K562 (cell line): ENCODE measurements at regions not wholly inside any gene's neighbourhood (a gene's known extent, or its start where the extent isn't known, plus 50 kb on each side); places are given as distances from the start of the nearest gene placed in this dataset.

Source experiments
- ATAC-seq: fragments of 200-7000 bp; cut with Tn5 transposase; 3 replicates; pipeline ENCODE4 v1.9.1; 2020; ENCODE audit warnings: moderate library complexity
- BruUV-seq: library from RNA; stranded (reverse); fragments of 400-500 nt; replicated peaks from 2 replicates; lab custom pipeline; 2021; lab: Mats Ljungman, UMichigan
- CTCF ChIA-PET: fragments of 300-600 bp; formaldehyde crosslinking; extraction: SDS; loops from one replicate; lab custom pipeline; 2021; ENCODE audit warnings: low intra/inter-chr PET ratio; lab: Yijun Ruan, JAX
- POLR2A ChIA-PET: fragments of 300-600, 350-650 bp; sonication (Branson Sonifier 250); formaldehyde crosslinking; extraction: SDS; loops from one replicate; lab custom pipeline; 2021; ENCODE audit warnings: antibody characterized with exemption, inconsistent platforms; lab: Yijun Ruan, JAX
- DNase-seq, 4 experiments: peaks; one replicate each; pipeline versions ENCODE4 v3.0.0 to v3.0.0-alpha.2; 2011 to 2018; ENCODE audit warnings: low spot score in 3 of 4, mixed read lengths in 3 of 4; ENCODE audit errors: extremely low read depth in 1 of 4
- FAIRE-seq: peaks from 2 replicates; lab custom pipeline; 2011; peaks lifted over from hg19 to GRCh38; lab: Jason Lieb, UNC
- H2AFZ ChIP-seq: 2 replicates; pipeline ENCODE4 v1.6.0; 2011; ENCODE audit warnings: low read depth, low read length, control low read depth, inconsistent platforms
- H3K27ac ChIP-seq: fragments of 200-600 bp; 3 replicates; pipeline ENCODE4 v1.8.0; 2011; ENCODE audit warnings: low read depth, mild to moderate bottlenecking, control low read depth, inconsistent platforms, low read length, moderate library complexity, mixed read lengths; ENCODE audit errors: extremely low read depth
- H3K27me3 ChIP-seq, 2 experiments: fragments of 300-600 bp in 1 of 2; 2 replicates in 1 of 2; 3 replicates in 1 of 2; pipeline versions ENCODE4 v1.6.0 to v1.8.0; 2011; ENCODE audit warnings: inconsistent platforms in 2 of 2, low read length in 2 of 2, mild to moderate bottlenecking in 1 of 2, mixed read lengths in 1 of 2, moderate library complexity in 1 of 2; ENCODE audit not compliant: control insufficient read depth in 2 of 2, insufficient read depth in 2 of 2
- H3K36me3 ChIP-seq: fragments of 300-600 bp; 3 replicates; pipeline ENCODE4 v1.8.0; 2011; ENCODE audit warnings: mild to moderate bottlenecking, low read length, inconsistent platforms; ENCODE audit not compliant: control insufficient read depth, insufficient read depth
- H3K4me1 ChIP-seq, 2 experiments: fragments of 200-600 bp in 1 of 2; replicated peaks in 1 of 2; 2 replicates in 1 of 2; 3 replicates in 1 of 2; pipeline versions ENCODE4 v1.5.1 to v1.8.0; 2011; ENCODE audit warnings: inconsistent platforms in 2 of 2, low read length in 2 of 2, mild to moderate bottlenecking in 1 of 2, mixed read lengths in 1 of 2, moderate library complexity in 1 of 2; ENCODE audit not compliant: control insufficient read depth in 2 of 2, insufficient read depth in 2 of 2
- H3K4me2 ChIP-seq: 2 replicates; pipeline ENCODE4 v1.6.1; 2011; ENCODE audit warnings: low read length, control low read depth, inconsistent platforms, mixed read lengths; ENCODE audit not compliant: insufficient read depth
- H3K4me3 ChIP-seq: fragments of 200-600 bp; sonication (generic), shearing (Covaris generic); 2 replicates; pipeline ENCODE4 v1.5.1; 2016; ENCODE audit warnings: control low read depth, inconsistent platforms
- H3K79me2 ChIP-seq: fragments of 200-600 bp; 3 replicates; pipeline ENCODE4 v1.8.0; 2011; ENCODE audit warnings: low read length, inconsistent platforms; ENCODE audit not compliant: control insufficient read depth, insufficient read depth
- H3K9ac ChIP-seq, 2 experiments: 2 replicates each; pipeline versions ENCODE4 v1.6.0 to v1.6.1; 2011; ENCODE audit warnings: low read depth in 2 of 2, low read length in 2 of 2, control low read depth in 1 of 2, inconsistent platforms in 1 of 2, mild to moderate bottlenecking in 1 of 2, mixed read lengths in 1 of 2; ENCODE audit not compliant: insufficient read depth in 1 of 2
- H3K9me1 ChIP-seq: one replicate; pipeline ENCODE4 v1.6.0; 2011; ENCODE audit warnings: inconsistent platforms, mild to moderate bottlenecking, low read length, moderate library complexity; ENCODE audit not compliant: control insufficient read depth, insufficient read depth
- H3K9me3 ChIP-seq: replicated peaks from 2 replicates; pipeline ENCODE4 v1.5.1; 2011; ENCODE audit warnings: low read depth, low read length, inconsistent platforms; ENCODE audit not compliant: control insufficient read depth, insufficient read depth
- H4K20me1 ChIP-seq: replicated peaks from 2 replicates; pipeline ENCODE4 v1.6.1; 2011; ENCODE audit warnings: low read length, inconsistent platforms, mixed read lengths; ENCODE audit not compliant: control insufficient read depth, insufficient read depth
- E4F1 ChIP-seq: fragments of 250-450 bp; sonication (Bioruptor Pico); IDR thresholded peaks from 2 replicates; pipeline ENCODE4 v1.5.0; 2021; ENCODE audit warnings: mild to moderate bottlenecking, borderline replicate concordance
- HNRNPH1 ChIP-seq: fragments of 200-400 bp; formaldehyde crosslinking; optimal IDR thresholded peaks from 2 replicates; pipeline ENCODE3; 2017; ENCODE audit warnings: low read depth, mild to moderate bottlenecking, low read length, moderate library complexity
- NFYB ChIP-seq: IDR thresholded peaks from 2 replicates; pipeline ENCODE4 v1.6.1; 2011; ENCODE audit warnings: mild to moderate bottlenecking, moderate library complexity; ENCODE audit not compliant: insufficient read length; ENCODE audit errors: extremely low read depth
- RBM25 ChIP-seq: fragments of 200-400 bp; formaldehyde crosslinking; IDR thresholded peaks from 2 replicates; pipeline ENCODE4 v1.6.1; 2018; ENCODE audit warnings: low read length, low read depth, moderate library complexity; ENCODE audit not compliant: severe bottlenecking
- SP1 ChIP-seq: sonication (generic); formaldehyde crosslinking; IDR thresholded peaks from 2 replicates; pipeline ENCODE4 v1.8.1; 2022; ENCODE audit warnings: mild to moderate bottlenecking, missing genetic modification reagents
- SPI1 ChIP-seq: IDR thresholded peaks from 2 replicates; pipeline ENCODE4 v1.6.1; 2011; ENCODE audit warnings: low read depth, low read length, control low read depth, borderline replicate concordance
- SREBF1 ChIP-seq: fragments of 150-350 bp; IDR thresholded peaks from 2 replicates; pipeline ENCODE4 v1.6.1; 2014; ENCODE audit warnings: antibody characterized with exemption, low read depth, low read length, borderline replicate concordance
- TBL1XR1 ChIP-seq, 2 experiments: IDR thresholded peaks; 2 replicates each; pipeline ENCODE4 v1.6.1; 2012; ENCODE audit warnings: improper control_type of control experiment in 2 of 2, low read length in 2 of 2, mild to moderate bottlenecking in 1 of 2
- WGBS: fragments of 100-300 bp; shearing (Covaris generic); methylation state at CpG from one replicate; pipeline ENCODE4 v1.1.6; 2016; ENCODE audit warnings: low coverage, mixed read lengths; ENCODE audit not compliant: insufficient coverage; ENCODE audit errors: missing lambda C conversion rate; 5-methylcytosine and 5-hydroxymethylcytosine counted together
- in situ Hi-C: fragments of 300-500 bp; cut with MboI; formaldehyde crosslinking; loops from 4 replicates; pipeline ENCODE4 v1.15.0; 2018; ENCODE audit warnings: inconsistent platforms, mixed read lengths
- intact Hi-C: fragments of 100-400 bp; cut with micrococcal nuclease; formaldehyde crosslinking; loops from 2 replicates; pipeline ENCODE4 v1.14.2; 2022

- FAIRE-seq (no peak), DNase-seq (no peak), ATAC-seq (no peak)
- H3K9ac ChIP-seq = no peak overlapping the region
- BruUV-seq = no TSS peak
- TF ChIP-seq TBL1XR1 (IDR thresholded peaks at IDR 0.05; ENCODE audit: low read length in 2 of 2) (no peak), RBM25 (peak; percentile 48)
- no peaks in the 10 kb centered on the region for H3K9me3 ChIP-seq
- no peak overlapping the region for H3K4me2 ChIP-seq
- CTCF ChIA-PET = no interaction called here
- H4K20me1 ChIP-seq = no peaks in the 10 kb centered on the region; the same call in 1 of the 2 replicates
- 0% methylated on average over 3 of the region's 3 CpGs for WGBS
- H3K9me1 ChIP-seq = no peaks in the 10 kb centered on the region
- peaks cover 7 to 62% of the 10 kb centered on the region in 2 experiments; a peak in 4 of 5 replicates for H3K27me3 ChIP-seq
- in situ Hi-C loops (no loop called here), intact Hi-C loops (no loop called here)
- H2AFZ ChIP-seq = no peak overlapping the region
- POLR2A ChIA-PET = interaction anchor here (0.6 kb wide), 1 partner anchor 143 kb away, joined by 3 read pairs; no protein-coding TSS in a partner anchor
- H3K27ac ChIP-seq = no peak overlapping the region
- no peaks in the 10 kb centered on the region for H3K79me2 ChIP-seq
- H3K36me3 ChIP-seq = no peaks in the 10 kb centered on the region
- no peak overlapping the region for H3K4me3 ChIP-seq
- no peaks in the 10 kb centered on the region for H3K4me1 ChIP-seq
Observed at GRCh38 chr6:44628347-44628746, 240.8 kb downstream of the CDC5L start.

GRCh38 chr6:44629636-44630035 lies 242.1 kb downstream of the CDC5L start:
- DNase-seq = no peak
- Histone ChIP-seq H3K79me2 (no peaks in the 10 kb centered on the region), H3K4me1 (no peaks in the 10 kb centered on the region), H3K27me3 (peaks cover 7 to 59% of the 10 kb centered on the region in 2 experiments), H3K4me2 (no peak overlapping the region), H2AFZ (no peak overlapping the region), H4K20me1 (no peaks in the 10 kb centered on the region; the same call in 1 of the 2 replicates), H3K9me3 (no peaks in the 10 kb centered on the region), H3K4me3 (no peak overlapping the region), H3K9me1 (no peaks in the 10 kb centered on the region), H3K9ac (no peak overlapping the region), H3K36me3 (no peaks in the 10 kb centered on the region), H3K27ac (no peak overlapping the region)
- BruUV-seq = no TSS peak
- in situ Hi-C loops (no loop called here), intact Hi-C loops (loop anchor here (1.0 to 5.0 kb wide), 2 partner anchors 152 to 1085 kb away; no protein-coding TSS in a partner anchor)
- ChIA-PET POLR2A (interaction anchor here (0.9 kb wide), 1 partner anchor 65 kb away, joined by 3 read pairs; no protein-coding TSS in a partner anchor), CTCF (no interaction called here)
- FAIRE-seq = no peak
- peak; percentile 33; the same call in 2 of the 3 replicates for ATAC-seq
- 2% methylated on average over 6 of the region's 7 CpGs for WGBS
- TF ChIP-seq SP1 (CRISPR knock-in tag) (no peak), SREBF1 (no peak), NFYB (no peak), SPI1 (peak; percentile 14; the same call in 1 of the 2 replicates), E4F1 (CRISPR knock-in tag) (no peak), HNRNPH1 (no peak)
- TF ChIP-seq, all 486 proteins: peak for 1
